Uterus (tissue), 2 donors: ENCODE measurements at regions not wholly inside any gene's neighbourhood (a gene's known extent, or its start where the extent isn't known, plus 50 kb on each side); places are given as distances from the start of the nearest gene placed in this dataset.

ENCODE experiments used
- POLR2A ChIP-seq, 2 donors: fragments of 450-650 bp; IDR thresholded peaks; one replicate each; pipeline ENCODE4 v1.6.1; 2016; ENCODE audit warnings: antibody characterized with exemption in 2 of 2, mild to moderate bottlenecking in 1 of 2, moderate library complexity in 1 of 2
- TF ChIP-seq, protein P1 (sequence below), 4 experiments: fragments of 200-600 bp in 2 of 4; fragments of 450-650 bp in 2 of 4; sonication (generic) in 2 of 4; IDR thresholded peaks; one replicate each; pipeline ENCODE4 v1.5.1; 2016 to 2019; ENCODE audit warnings: antibody characterized with exemption in 4 of 4, mild to moderate bottlenecking in 2 of 4, moderate library complexity in 1 of 4

DNA sequence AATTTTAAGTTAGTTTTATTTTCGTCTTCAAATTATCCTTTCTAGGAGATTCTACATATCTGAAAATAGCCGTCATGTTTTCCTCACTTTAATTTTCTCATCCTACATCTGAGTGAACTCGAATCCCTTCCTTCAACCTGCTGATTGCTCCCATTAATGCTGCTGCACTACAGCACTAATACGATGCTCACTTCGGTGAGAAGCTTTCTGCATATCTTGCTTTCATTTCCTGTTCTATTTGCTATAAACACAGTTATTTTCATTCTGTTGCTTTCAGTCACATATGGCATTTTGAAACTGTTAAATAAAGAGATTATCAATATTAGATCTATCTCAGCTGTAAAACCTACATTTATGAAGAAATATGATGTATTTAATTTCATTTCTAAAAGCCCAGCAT is 749.2 kb downstream of the EFNA5 start:
- TF ChIP-seq, protein P1, sequence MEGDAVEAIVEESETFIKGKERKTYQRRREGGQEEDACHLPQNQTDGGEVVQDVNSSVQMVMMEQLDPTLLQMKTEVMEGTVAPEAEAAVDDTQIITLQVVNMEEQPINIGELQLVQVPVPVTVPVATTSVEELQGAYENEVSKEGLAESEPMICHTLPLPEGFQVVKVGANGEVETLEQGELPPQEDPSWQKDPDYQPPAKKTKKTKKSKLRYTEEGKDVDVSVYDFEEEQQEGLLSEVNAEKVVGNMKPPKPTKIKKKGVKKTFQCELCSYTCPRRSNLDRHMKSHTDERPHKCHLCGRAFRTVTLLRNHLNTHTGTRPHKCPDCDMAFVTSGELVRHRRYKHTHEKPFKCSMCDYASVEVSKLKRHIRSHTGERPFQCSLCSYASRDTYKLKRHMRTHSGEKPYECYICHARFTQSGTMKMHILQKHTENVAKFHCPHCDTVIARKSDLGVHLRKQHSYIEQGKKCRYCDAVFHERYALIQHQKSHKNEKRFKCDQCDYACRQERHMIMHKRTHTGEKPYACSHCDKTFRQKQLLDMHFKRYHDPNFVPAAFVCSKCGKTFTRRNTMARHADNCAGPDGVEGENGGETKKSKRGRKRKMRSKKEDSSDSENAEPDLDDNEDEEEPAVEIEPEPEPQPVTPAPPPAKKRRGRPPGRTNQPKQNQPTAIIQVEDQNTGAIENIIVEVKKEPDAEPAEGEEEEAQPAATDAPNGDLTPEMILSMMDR (IDR thresholded peaks at IDR 0.05): no peak
- no peak for TF ChIP-seq POLR2A (IDR thresholded peaks at IDR 0.05)
